ENCODE measurements at regions not wholly inside any gene's neighbourhood (a gene's known extent, or its start where the extent isn't known, plus 50 kb on each side); places are given as distances from the start of the nearest gene placed in this dataset.

DNA sequence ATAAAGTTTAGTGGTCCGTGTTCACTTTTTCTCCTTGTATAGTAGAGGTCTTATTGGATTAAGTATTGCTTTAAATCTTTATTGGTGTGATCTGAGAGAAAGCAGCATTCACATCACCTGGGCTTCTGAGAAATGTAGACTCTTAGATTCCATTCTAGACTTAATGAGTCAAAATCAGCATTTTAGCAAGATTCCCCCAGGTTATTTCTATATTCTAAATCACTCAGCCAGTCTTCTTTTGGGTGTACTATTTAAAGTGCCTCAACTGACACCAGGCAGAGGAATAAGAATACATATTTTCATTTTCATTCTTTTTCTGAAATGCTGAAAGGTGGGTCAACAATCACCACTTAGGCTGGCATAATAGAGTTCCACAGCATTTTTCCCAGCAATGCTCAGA lies 481.7 kb downstream of the TUSC7 start:
- DNase-seq (no peak), ATAC-seq (no peak)

DNA sequence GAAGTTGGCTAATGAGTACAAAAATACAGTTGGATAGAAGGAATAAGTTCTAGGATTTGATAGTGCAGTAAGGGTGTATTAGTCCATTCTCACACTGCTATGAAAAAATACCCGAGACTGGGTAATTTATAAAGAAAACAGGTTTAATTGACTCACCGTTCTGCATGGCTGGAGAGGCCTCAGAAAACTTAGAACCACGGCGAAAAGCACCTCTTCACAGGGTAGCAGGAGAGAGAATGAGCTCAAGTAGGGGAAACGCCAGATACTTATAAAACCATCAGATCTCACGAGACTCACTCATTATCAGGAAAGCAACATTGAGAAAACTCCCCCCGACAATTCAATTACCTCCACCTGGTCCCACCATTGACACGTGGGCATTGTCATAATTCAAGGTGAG lies 483.3 kb downstream of the TUSC7 start:
- no peak for DNase-seq
- ATAC-seq, result no peak

GRCh38 chr3:117193390-117193789 lies 483.8 kb downstream of the TUSC7 start:
- ATAC-seq (no peak), DNase-seq (no peak)

- DNase-seq (no peak), ATAC-seq (no peak)
Measured at GRCh38 chr3:117195034-117195433, 485.5 kb downstream of the TUSC7 start.

DNA sequence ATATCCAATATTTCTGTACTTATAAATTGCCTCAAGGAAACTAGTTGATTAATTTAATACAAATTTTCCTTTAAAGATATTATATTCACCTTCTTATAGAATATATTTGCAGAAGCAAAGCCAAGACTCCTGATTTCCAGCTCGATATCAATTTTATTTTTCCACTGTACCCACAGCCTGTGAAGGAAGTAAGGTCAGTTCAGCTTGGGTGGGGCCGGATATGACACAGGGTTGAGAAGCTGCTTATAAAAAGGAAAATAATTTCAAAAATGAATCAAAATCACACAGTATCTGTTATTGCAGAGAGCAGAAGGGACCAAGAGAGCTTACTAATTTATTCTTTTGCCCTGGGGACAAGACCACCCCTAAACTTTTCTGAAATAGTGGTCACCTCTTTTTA lies 491.4 kb downstream of the TUSC7 start:
- no peak for DNase-seq
- ATAC-seq, result no peak

DNA sequence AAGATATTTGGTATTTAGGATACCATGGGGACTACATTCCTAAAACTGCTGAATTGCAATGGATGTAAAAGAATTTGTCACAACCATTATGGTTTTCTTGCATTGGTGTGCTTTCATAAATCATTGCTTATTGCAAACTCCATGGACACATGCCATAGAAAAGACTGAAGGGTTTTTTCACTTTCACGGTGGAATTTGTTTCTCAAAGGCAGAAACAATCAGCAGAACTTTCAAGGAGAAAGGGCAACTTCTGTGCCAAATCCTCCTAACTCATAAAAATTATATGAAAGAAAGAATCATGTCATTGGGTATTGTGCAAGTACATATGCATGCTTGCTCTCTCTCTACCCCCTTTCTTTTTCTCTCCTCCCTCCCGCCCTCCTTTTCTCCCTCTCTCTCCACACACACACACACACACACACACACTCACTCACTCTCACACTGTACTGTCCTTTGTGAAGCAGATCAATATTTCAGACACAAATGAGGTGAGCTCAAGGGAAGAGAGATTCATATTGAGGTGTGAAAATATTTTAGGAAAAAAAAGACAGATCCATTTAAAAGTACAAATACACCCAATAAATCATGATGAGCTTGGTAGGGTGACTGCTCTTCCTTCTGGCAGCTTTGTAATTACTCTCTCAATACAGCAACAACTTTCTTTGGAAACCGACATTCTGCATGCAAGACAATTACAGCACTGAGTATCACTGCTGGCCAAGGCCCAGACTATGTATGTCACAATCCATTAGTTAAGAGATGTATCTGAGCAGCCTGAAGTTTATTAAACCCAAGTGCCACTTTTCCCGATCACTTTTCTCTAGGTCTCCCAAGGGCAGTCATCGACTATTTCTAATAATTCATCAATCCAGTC lies 492.6 kb downstream of the TUSC7 start:
- DNase-seq (no peak), ATAC-seq (no peak)

- no peak for DNase-seq
- ATAC-seq, result no peak
Measured at GRCh38 chr3:117217355-117217754, 507.8 kb downstream of the TUSC7 start.

DNA sequence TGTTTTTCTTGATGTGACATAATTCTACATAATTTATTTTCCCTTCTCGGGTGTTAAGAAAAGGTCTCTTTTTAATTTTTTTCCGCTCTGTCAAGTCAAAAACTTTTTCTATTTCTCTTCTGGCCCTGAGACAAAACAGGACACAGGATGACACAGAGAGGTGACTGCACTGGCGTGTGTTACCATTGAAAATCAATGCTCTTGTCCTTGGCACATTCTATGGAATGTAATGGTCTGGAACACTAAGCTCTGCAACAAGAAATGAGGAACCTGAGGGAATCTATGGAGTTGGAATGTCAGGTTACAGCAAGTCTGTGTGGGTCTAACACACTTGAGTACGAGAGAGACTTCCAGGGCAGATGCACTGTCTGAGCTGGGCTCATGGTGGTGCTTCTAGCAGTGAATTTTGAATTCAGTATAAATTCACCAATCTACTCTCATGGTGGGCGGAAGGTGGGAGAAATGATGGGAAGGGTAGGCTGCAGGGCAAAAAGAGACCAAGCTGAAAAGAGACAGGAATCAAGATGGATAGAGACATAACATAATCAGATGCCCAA lies 508.3 kb downstream of the TUSC7 start:
- no peak for ATAC-seq
- DNase-seq, result no peak

DNA sequence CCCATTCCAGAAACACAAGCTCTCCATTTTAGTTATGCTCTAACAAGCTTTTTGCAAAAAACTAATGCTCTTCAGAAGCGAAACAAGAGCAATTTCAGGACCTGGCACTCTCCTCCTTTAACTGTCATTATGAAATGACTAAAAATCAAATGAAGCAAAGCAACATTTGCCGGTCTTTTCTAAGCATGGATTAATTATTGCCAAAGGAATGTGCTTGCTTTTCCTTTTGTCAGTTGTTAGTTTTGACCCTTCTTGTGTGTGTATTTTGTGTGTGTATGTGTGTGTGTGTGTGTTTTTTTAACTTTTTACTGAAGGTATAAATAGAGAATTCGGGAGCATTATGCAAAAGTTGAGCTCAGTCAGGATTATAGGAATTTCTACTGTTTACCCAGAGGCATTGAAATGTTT lies 509.1 kb downstream of the TUSC7 start:
- no peak for DNase-seq
- no peak for ATAC-seq

- no peak for DNase-seq
- no peak for ATAC-seq
Measured at GRCh38 chr3:117219296-117219695, 509.7 kb downstream of the TUSC7 start.

GRCh38 chr3:117226932-117227331 lies 517.4 kb downstream of the TUSC7 start:
- DNase-seq (no peak), ATAC-seq (no peak)

DNA sequence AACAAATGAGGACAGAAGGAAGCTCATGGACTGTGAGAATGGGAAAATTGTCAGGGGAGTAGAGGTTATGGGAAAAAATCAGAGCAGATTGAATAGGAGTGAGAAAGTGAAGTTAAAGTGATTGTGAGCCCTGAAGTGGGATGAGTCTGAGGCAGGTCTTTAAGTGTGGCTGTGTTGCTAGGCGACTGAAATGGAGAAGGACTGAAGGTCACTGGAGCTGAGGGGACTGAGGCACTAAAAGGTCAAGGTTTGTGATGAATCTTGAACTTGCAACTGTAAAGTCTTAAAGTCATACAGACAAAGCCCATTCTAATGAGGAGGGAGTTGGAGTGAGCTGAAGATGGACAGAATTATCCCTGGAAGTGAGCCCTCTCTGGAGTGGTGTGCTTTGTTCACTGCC lies 518.9 kb downstream of the TUSC7 start:
- ATAC-seq, result no peak
- DNase-seq, result no peak

DNA sequence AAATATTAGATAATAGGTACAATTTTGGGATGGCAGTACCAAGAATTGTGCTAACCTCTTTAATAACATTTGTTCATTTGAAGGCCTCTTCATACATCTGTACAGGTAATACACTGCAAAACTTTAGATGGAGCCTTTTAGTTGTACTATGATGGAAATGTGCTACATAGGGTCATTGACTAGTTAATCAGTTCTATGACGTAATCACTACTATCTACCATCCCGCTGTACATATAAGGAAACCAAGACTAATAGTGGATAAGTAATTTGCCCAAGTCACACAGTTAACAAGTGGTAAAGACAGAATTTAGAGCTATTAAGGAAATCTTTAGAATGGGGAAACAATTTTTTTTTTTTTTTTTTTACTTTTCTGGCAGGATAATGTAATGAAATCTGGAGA lies 521.3 kb downstream of the TUSC7 start:
- no peak for ATAC-seq

DNA sequence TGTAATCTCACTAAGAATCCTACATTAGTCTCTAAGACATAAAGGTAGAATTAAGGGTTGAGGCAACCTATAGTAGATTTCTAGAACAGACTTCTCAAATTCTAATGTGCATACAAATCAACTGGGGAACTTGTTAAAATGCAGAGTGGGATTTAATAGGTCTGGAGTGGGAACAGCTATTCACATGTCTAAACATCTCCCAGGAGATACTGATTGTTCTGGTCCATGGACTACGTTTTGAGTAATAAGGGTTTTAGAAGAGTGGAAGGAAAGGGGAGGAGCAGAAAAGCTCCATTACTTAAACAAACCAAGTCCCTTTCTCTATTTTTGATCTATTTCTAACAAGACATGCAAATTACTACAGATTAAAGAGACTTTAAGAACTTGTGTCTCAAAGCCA lies 524.8 kb downstream of the TUSC7 start:
- DNase-seq (no peak), ATAC-seq (no peak)

More for the DNA sequence above, 521.3 kb downstream of the TUSC7 start:
- DNase-seq, result no peak

DNA sequence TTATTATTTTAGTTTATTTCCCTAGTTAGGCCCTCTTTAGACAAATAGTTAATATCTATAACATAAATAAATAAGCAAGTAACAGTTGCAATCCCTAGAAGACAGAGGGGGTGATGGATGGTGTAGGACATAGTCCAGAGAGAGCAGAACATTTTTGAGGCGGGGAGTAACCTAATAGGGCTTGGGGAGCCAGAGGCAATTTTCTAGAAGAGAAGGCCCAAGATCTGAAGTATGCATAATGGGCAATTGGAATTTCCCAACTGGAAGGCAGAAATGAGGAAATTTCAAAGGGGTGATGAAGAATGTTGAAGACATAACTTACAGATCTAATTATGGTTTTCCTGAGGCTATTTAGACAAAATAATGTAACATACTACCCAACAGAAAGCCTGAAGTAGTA lies 525.7 kb downstream of the TUSC7 start:
- DNase-seq (no peak), ATAC-seq (no peak)

- no peak for ATAC-seq
- DNase-seq, result no peak
Measured at GRCh38 chr3:117238806-117239205, 529.2 kb downstream of the TUSC7 start.

DNA sequence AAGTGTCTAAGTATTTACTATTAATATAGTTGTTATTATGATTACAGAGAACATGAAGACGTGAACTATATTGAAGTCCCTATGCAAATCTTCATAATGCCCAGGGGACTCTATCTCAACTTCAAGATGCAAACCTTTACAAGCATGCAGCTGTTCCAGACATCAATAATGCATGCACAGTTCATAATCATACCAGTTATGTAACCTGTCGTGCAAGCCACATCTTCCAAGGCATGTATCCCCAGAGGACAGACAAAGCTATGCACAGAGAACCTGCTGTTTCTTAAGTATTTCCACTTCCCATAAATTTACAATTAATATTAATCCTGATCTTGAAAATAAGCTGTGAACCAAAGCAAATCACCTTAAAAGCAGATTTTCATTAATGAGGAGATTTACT lies 534.1 kb downstream of the TUSC7 start:
- DNase-seq, result no peak
- no peak for ATAC-seq

DNA sequence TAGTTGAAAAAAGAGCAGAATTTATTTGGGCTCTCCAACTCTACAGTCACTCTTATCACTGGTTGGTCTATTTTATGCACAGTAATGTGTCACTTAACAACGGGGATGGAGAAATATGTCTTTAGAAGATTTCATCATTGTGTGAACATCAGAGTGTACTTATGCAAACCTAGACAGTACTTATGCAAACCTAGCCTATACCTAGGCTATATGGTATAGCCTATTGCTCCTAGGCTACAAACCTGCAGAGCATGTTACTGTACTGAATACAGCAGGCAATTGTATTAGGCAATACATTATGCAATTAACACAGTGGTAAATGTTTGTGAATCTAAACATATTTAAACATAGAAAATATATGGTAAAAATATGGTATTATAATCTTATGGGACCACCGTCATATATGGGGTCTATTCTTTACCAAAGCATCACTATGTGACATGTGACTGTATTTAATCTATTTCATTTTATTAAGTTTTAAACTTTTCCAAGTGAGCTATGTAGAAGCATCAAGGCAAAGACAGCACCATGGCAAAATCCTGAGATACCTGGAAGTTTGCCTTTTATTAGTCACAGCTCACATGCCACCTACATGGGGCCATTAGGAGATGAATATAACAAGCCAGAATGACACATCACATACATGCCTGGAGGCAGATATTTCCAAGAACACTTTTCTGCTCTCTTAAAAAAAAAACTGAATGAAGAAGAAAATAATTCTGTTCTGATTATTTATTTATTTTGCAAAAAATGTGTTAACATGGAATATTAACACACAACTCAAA lies 537.4 kb downstream of the TUSC7 start:
- DNase-seq (no peak), ATAC-seq (no peak)

GRCh38 chr3:117248153-117248552 lies 538.6 kb downstream of the TUSC7 start:
- DNase-seq (no peak), ATAC-seq (no peak)

GRCh38 chr3:117252208-117252607 lies 542.6 kb downstream of the TUSC7 start:
- no peak for DNase-seq
- no peak for ATAC-seq

GRCh38 chr3:117252651-117253050 lies 543.1 kb downstream of the TUSC7 start:
- DNase-seq (no peak), ATAC-seq (no peak)

DNA sequence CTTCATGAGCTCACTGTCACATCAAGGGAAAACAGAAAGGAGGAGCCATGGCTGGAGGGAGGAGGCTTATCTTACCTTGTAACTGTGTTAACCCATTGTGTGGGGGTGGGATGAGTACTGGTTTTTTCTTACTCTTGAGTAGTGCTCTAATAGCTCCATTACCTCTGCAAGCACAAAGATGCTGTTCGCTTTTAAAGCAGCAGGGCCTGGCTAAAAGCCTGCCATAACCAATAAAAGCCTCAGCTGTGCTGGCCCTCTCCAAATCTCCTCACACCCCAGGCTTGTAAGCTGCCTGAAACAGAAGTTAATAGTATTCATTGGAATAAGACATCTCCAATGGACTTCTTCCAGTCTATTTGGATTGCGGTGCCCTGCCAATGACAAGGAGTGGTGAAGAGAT lies 544.1 kb downstream of the TUSC7 start:
- no peak for DNase-seq
- no peak for ATAC-seq

DNA sequence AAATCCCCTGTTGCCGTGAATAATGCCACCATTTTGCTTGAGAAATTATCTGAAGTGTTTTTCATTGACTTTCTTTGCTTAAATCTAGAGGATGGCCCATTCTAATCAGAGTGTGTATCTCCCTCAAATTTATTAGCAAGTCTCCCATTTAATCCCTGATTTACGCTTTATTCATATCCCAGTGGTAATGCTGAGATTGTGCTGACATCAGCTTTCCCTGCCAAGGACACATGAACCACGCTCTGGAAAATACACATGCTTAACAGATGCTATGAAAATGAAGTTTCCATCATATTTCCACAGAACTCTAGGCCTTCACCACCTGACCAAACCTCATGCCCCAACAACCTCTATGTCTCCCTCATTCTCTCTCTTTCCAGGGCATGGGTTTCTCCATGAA lies 545.4 kb downstream of the TUSC7 start:
- DNase-seq, result no peak
- no peak for ATAC-seq
